ENCODE measurements at regions not wholly inside any gene's neighbourhood (a gene's known extent, or its start where the extent isn't known, plus 50 kb on each side); places are given as distances from the start of the nearest gene placed in this dataset.
"Not testable (repeated sequence)": the region's sequence is repeated elsewhere in the genome, so short reads cannot be mapped to it uniquely, and the experiment has no call there.

DNA sequence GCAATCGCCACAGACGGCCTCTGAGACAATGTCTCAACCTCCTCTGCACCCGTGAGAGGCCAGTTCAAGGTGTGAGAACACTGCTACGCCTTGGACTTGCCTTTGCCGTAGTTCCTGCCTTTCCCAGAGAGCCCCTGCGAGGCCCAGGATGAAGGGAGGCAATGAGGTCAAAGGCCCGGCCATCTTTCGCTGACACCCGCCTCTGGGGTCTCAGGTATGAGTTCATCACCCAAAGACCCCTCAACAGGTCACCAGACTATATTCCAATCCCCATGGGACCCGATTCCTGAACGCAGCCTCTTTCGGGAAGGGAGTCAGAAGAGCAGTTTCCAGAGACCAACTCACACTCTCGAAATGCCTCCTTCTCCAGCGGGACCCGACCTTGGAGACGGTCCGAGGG, 573.5 kb downstream of the KCNJ18 start:
- no peaks in the 10 kb centered on the region for H3K4me1 ChIP-seq
- H3K27ac ChIP-seq, result no peak overlapping the region
- H3K4me2 ChIP-seq, result no peak overlapping the region
- H3K4me3 ChIP-seq, result no peak overlapping the region
- no peaks in the 10 kb centered on the region for H3K27me3 ChIP-seq
- TF ChIP-seq Cebpa-rat (IDR thresholded peaks at IDR 0.05), result no peak
- H3K36me3 ChIP-seq, result no peaks in the 10 kb centered on the region
- H3K9me3 ChIP-seq (replicated peaks in 1 of 11), result peaks cover 0 to 26% (median 4%) of the 10 kb centered on the region in 11 experiments; a peak in 9 of 22 replicates
- H3K9ac ChIP-seq, result no peak overlapping the region
- H4K20me1 ChIP-seq, result no peaks in the 10 kb centered on the region

DNA sequence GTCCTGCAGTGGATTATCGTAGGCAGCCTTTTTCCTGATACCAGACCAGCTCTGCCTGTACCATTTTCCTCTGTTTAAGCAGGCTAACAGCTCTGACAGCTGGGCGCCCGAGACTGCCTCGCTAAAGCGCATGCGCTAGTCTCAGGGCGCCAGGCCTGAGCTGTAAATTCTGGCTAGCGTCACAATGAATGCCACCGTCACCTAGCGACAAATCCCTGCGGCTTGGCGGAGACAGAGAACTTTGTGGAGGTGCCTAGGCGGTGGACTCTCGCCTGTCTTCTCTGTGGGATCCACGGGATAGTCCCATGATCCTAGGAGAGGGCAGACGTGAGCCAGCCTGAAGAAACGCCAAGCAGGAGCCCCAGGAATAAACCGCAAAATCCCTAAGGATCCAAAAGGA, 573.9 kb downstream of the KCNJ18 start:
- TF ChIP-seq Cebpa-rat (IDR thresholded peaks at IDR 0.05), result no peak
- no peaks in the 10 kb centered on the region for H3K4me1 ChIP-seq
- H3K27ac ChIP-seq, result no peak overlapping the region
- H3K36me3 ChIP-seq, result no peaks in the 10 kb centered on the region
- no peak overlapping the region for H3K9ac ChIP-seq
- H3K4me3 ChIP-seq, result no peak overlapping the region
- H3K9me3 ChIP-seq (replicated peaks in 1 of 11), result peaks cover 0 to 26% (median 4%) of the 10 kb centered on the region in 11 experiments; a peak in 9 of 22 replicates
- H4K20me1 ChIP-seq, result no peaks in the 10 kb centered on the region
- no peaks in the 10 kb centered on the region for H3K27me3 ChIP-seq
- no peak overlapping the region for H3K4me2 ChIP-seq

DNA sequence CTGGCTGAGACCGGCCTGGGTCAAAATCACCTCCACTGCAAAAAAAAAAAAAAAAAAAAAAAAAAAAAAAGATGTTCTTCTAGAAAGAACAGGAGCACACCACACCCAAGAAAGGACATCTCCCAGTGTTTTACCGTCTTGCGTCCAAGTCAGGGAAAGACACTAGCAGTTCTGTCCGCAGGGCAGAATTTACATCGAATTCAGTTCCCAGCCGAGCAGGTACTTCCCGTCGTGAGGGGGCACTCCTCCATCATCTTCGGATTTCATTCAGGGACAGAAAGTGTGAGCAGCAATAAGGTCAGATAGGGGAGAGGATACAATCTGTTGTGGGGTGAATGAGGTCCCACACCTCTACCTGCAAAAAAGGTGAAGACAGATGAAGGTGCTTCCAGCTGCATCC, 574.7 kb downstream of the KCNJ18 start:
- no peak overlapping the region for H3K4me3 ChIP-seq
- H3K9ac ChIP-seq, result no peak overlapping the region
- no peak for TF ChIP-seq Cebpa-rat (IDR thresholded peaks at IDR 0.05)
- no peaks in the 10 kb centered on the region for H4K20me1 ChIP-seq
- no peaks in the 10 kb centered on the region for H3K4me1 ChIP-seq
- H3K27me3 ChIP-seq, result no peaks in the 10 kb centered on the region
- H3K36me3 ChIP-seq, result no peaks in the 10 kb centered on the region
- H3K9me3 ChIP-seq (replicated peaks in 1 of 11), result peaks cover 0 to 26% (median 4%) of the 10 kb centered on the region in 11 experiments; a peak in 9 of 22 replicates
- no peak overlapping the region for H3K4me2 ChIP-seq
- H3K27ac ChIP-seq, result no peak overlapping the region

DNA sequence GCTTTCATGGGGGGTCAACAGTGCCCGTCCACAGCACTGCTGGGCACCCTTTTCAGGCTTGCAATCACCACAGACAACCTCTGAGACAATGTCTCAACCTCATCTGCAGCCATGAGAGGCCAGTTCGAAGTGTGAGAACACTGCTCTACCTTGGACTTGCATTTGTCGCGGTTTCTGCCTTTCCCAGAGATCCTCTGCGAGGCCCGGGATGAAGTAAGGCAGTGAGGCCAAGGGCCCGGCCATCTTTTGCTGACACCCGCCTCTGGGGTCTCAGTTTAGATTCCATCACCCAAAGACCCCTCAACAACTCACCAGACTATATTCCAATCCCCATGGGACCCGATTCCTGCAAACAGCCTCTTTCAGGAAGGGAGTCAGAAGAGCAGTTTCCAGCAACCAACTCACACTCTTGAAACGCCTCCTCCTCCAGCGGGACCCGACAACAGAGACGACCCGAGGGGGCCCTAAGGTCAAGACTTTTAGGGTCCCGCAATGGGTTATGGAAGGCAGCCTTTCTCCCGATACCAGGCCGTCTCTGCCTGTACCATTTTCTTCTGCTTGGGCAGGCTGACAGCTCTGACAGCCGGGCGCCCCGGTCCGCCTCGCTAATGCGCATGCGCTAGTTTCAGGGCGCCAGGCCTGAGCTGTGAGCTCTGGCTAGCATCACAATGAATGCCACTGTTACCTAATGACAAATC, 576.0 kb downstream of the KCNJ18 start:
- Histone ChIP-seq H3K4me1 (no peaks in the 10 kb centered on the region), H3K36me3 (no peaks in the 10 kb centered on the region), H3K4me2 (no peak overlapping the region), H3K9ac (no peak overlapping the region), H3K27ac (no peak overlapping the region), H3K27me3 (no peaks in the 10 kb centered on the region), H3K4me3 (no peak overlapping the region), H4K20me1 (no peaks in the 10 kb centered on the region), H3K9me3 (replicated peaks in 1 of 11) (peaks cover 0 to 26% (median 4%) of the 10 kb centered on the region in 11 experiments; a peak in 9 of 22 replicates)
- no peak for TF ChIP-seq Cebpa-rat (IDR thresholded peaks at IDR 0.05)

DNA sequence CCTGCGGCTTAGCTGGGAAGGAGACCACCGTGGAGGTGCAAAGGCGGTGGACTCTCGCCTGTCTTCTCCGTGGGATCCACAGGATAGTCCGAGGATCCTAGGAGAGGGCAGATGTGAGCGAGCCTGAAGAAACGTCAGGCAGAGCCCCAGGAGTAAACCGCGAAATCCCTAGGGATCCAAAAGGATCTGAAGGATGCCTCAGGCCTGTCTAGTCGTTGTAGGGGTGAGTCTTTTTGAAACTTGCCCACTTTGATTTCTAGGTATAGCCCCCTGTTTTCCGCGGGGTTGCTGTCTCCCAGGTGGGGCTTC, 576.5 kb downstream of the KCNJ18 start:
- Histone ChIP-seq H3K36me3 (no peaks in the 10 kb centered on the region), H3K4me1 (no peaks in the 10 kb centered on the region), H3K4me3 (no peak overlapping the region), H4K20me1 (no peaks in the 10 kb centered on the region), H3K4me2 (no peak overlapping the region), H3K27ac (no peak overlapping the region), H3K27me3 (no peaks in the 10 kb centered on the region), H3K9me3 (replicated peaks in 1 of 11) (peaks cover 0 to 26% (median 4%) of the 10 kb centered on the region in 11 experiments; a peak in 9 of 22 replicates), H3K9ac (no peak overlapping the region)
- TF ChIP-seq Cebpa-rat (IDR thresholded peaks at IDR 0.05), result no peak

DNA sequence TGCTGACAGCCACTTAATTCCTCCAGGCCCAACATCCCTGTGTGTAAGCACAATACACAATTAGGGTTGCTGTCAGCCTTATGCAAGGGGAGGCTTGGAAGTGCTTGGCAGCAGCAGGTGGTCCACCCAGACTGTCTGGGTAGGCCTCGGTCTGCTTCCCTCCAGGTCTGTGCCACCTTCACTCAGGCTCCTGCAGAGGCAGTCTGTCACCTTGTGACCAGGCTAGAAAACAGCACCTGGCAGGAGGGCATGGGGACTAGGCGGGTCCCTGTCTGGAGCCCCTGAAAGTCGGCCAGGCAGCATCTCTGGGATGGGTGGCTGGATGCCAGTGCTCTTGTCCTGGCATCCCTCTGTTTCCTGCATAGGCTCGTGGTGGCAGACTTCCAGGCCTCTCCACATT, 578.1 kb downstream of the KCNJ18 start:
- no peaks in the 10 kb centered on the region for H3K27me3 ChIP-seq
- H3K36me3 ChIP-seq, result no peaks in the 10 kb centered on the region
- H3K9me3 ChIP-seq (replicated peaks in 1 of 11), result peaks cover 0 to 26% (median 4%) of the 10 kb centered on the region in 11 experiments; a peak in 9 of 22 replicates
- no peak overlapping the region for H3K9ac ChIP-seq
- H3K27ac ChIP-seq, result no peak overlapping the region
- no peak overlapping the region for H3K4me2 ChIP-seq
- no peaks in the 10 kb centered on the region for H4K20me1 ChIP-seq
- TF ChIP-seq Cebpa-rat (IDR thresholded peaks at IDR 0.05), result no peak
- H3K4me3 ChIP-seq, result no peak overlapping the region
- no peaks in the 10 kb centered on the region for H3K4me1 ChIP-seq

DNA sequence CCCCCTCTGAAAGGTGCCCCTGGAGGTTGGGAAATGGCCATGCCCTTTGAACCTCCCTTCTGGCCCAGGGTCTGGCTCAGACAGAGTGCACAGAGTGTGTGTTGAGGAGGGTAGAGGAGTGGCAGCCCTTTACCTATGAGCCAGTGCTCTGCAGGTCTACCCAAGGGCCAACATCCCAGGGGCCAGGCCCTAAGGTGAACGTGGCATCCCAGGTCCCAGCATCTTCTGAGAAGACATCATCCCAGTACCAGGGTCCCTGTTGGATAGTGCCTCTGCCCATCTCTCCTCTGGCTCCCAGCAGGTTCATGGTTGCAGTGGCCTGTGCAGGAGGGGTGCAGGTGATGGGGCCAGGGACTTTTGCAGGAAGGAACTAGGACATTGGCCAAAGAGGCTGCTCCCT, 578.5 kb downstream of the KCNJ18 start:
- peaks cover 0 to 22% (median 4%) of the 10 kb centered on the region in 11 experiments; a peak in 9 of 22 replicates for H3K9me3 ChIP-seq (replicated peaks in 1 of 11)

DNA sequence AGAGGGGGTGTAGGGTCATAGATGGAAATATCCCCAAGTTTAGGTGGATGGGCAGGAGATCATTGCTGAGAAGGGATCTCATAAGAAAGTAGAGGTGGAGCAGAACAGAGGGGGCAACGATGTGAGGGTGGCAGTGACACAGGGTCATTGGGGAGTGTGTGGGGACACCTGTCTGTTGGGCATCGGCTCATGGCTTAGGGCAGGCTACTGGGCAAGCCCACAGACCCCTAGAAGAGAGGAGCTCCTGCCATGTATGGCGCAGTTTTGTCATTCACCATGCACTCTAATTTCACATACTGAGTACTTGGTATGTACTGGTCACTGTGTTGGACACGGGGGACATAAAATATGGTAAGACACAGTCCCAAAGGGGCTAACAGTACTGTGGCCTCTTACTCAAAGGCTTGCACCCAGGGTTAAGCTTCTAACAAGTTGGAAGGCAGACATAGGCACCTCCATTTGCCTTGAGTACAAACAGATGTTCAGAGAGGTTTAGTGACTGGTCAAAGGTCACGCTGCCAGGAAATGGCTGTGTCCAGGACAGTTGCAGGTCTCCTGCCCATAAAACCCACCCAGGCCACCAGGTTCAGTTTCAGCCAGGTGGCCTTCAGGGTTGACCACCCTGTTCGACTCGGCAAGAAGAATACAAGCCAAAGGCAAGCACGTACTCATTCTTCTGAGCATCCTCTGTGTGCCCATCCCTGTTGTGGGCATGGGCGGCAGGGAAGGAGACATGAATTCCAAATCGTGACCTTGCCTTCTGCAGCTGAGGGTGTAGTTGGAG, 580.2 kb downstream of the KCNJ18 start:
- Histone ChIP-seq H3K9me3 (replicated peaks in 1 of 11) (peaks cover 0 to 11% (median 0%) of the 10 kb centered on the region in 11 experiments; a peak in 5 of 22 replicates), H3K4me2 (no peak overlapping the region), H3K9ac (no peak overlapping the region), H3K4me1 (no peaks in the 10 kb centered on the region), H4K20me1 (no peaks in the 10 kb centered on the region), H3K27ac (no peak overlapping the region), H3K4me3 (no peak overlapping the region), H3K27me3 (no peaks in the 10 kb centered on the region), H3K36me3 (no peaks in the 10 kb centered on the region)
- no peak for TF ChIP-seq Cebpa-rat (IDR thresholded peaks at IDR 0.05)

More for the DNA sequence above, 578.5 kb downstream of the KCNJ18 start:
- not testable (repeated sequence) for H3K4me1 ChIP-seq, H3K36me3 ChIP-seq, H3K27me3 ChIP-seq, H3K9ac ChIP-seq, H3K27ac ChIP-seq, H4K20me1 ChIP-seq, H3K4me3 ChIP-seq, H3K4me2 ChIP-seq

DNA sequence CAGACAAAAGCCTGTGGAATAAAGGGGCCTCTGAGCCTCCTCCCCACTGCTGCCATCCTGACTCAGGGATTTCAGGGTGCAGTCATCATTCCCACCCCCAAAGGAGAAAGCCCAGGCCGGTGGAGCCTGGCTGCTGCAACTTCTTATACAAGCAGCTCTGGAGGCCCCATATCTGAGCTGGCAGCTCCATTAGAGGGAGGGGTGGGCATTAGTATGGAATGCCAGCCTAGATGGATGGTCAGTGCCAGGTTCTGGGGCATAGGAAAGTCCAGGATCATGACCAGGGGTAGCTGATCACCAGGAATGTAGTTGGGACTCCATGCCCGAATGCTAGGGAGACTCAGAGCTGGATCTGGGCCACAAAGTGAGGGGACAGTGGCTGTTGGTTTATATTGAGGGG, 581.0 kb downstream of the KCNJ18 start:
- H3K4me3 ChIP-seq, result no peak overlapping the region
- peaks cover 0 to 13% (median 3%) of the 10 kb centered on the region in 11 experiments; a peak in 9 of 22 replicates for H3K9me3 ChIP-seq (replicated peaks in 1 of 11)
- no peaks in the 10 kb centered on the region for H3K27me3 ChIP-seq
- H3K36me3 ChIP-seq, result no peaks in the 10 kb centered on the region
- no peaks in the 10 kb centered on the region for H4K20me1 ChIP-seq
- H3K4me2 ChIP-seq, result no peak overlapping the region
- H3K4me1 ChIP-seq, result no peaks in the 10 kb centered on the region
- no peak overlapping the region for H3K27ac ChIP-seq
- no peak for TF ChIP-seq Cebpa-rat (IDR thresholded peaks at IDR 0.05)
- H3K9ac ChIP-seq, result no peak overlapping the region

DNA sequence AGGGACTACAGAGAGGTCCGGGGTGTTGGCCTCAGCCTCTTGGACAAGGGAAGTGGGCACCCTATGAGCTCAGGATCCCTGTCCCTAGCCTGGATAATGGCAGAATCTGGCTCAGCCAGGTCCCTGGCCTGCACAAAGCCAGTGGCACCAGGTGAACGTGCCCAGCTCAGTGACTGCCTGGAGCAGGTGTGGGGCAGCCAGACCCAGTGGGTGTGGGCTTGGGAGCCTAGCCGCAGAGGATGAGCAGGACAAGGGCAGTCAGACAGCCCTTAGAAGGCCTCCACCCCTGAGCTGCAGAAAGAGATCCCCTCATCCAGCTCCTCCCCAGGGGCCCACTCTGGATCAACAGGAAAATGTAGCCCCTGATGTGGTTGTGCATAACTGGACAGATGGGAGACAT, 585.3 kb downstream of the KCNJ18 start:
- H3K27me3 ChIP-seq, result no peaks in the 10 kb centered on the region
- H3K9ac ChIP-seq, result no peak overlapping the region
- no peak overlapping the region for H3K4me2 ChIP-seq
- no peak overlapping the region for H3K27ac ChIP-seq
- H3K4me1 ChIP-seq, result no peaks in the 10 kb centered on the region
- no peak overlapping the region for H3K4me3 ChIP-seq
- peaks cover 0 to 19% (median 8%) of the 10 kb centered on the region in 11 experiments; a peak in 12 of 22 replicates for H3K9me3 ChIP-seq (replicated peaks in 1 of 11)
- TF ChIP-seq Cebpa-rat (IDR thresholded peaks at IDR 0.05), result no peak
- H4K20me1 ChIP-seq, result no peaks in the 10 kb centered on the region
- no peaks in the 10 kb centered on the region for H3K36me3 ChIP-seq

Data from BLaER1 treated with 17β-estradiol and CSF1 and Interleukin-3, amounts not matched to agents 10 nM and 100 nM (cell line).